Left ventricle myocardium inferior (tissue), 1 donor: ENCODE measurements at regions not wholly inside any gene's neighbourhood (a gene's known extent, or its start where the extent isn't known, plus 50 kb on each side); places are given as distances from the start of the nearest gene placed in this dataset.

Experiments
- DNase-seq: peaks from one replicate; pipeline ENCODE4 v3.0.0-alpha.2; 2020
- H3K27ac ChIP-seq: fragments of 200-600 bp; replicated peaks from 2 replicates; pipeline ENCODE4 v1.8.0; 2021
- H3K27me3 ChIP-seq: fragments of 200-600 bp; 2 replicates; pipeline ENCODE4 v1.8.0; 2021; ENCODE audit warnings: low read depth
- H3K36me3 ChIP-seq: fragments of 200-600 bp; 2 replicates; pipeline ENCODE4 v1.8.0; 2021
- H3K4me1 ChIP-seq: fragments of 200-600 bp; 2 replicates; pipeline ENCODE4 v1.8.0; 2021
- H3K4me3 ChIP-seq: fragments of 200-600 bp; 2 replicates; pipeline ENCODE4 v1.8.0; 2021; ENCODE audit warnings: mild to moderate bottlenecking, moderate library complexity
- H3K9me3 ChIP-seq: fragments of 200-600 bp; replicated peaks from 2 replicates; pipeline ENCODE4 v1.8.0; 2021
- CTCF ChIP-seq: fragments of 200-600 bp; IDR thresholded peaks from 2 replicates; pipeline ENCODE4 v1.8.0; 2021; ENCODE audit warnings: antibody characterized with exemption, mild to moderate bottlenecking, borderline replicate concordance
- intact Hi-C: fragments of 100-400 bp; cut with micrococcal nuclease; formaldehyde crosslinking; loops from one replicate; pipeline ENCODE4 v1.11.0; 2022
- donor health status: DM: no; HTN: yes; CAD: no; lungs with severe emphysema.

DNA sequence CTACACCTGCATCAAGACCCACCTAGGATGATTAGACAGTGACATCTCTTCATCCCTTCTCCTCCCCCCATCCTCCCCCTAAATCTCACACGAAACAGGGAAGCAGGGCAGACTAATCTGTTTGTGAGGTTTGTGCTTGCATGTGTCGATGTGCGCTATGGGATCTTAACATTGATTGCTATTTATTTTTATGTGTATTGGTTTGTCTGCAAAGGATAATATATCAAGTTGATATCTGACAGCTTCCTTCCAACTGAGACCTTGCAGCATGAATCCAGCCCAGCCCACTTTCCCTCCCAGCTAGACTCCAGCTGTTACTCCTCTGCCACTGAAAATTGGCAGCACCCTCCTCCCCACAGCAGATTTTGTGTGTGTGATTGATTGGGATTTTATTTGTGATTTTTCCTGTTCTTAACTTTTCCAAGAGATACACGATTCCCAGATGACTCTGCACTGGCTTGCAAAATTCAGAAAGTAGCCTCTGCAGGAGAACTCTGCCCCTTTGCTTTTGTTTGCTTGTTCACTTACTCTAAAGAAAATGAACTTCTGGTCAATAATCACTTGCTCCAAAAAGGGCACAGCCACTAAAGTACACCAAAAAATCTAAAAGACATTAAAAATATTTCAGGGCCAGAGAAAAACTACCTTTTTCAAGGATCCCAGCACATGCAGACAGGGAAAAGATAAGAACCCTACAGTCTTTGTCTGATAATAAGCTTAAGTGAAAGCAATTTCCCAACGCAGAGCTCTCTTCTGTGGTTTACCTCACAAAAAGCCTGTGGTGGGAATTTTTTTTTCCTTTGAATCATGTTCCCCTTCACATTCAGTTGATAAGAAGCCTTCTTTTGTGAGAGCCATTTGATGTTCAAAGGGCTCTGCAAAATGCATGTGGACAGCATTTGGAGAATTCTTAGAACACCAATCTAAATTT is 222.1 kb downstream of the RPS29 start:
- no peak for TF ChIP-seq CTCF

GRCh38 chr14:49362916-49363315 is 223.3 kb downstream of the RPS29 start:
- TF ChIP-seq CTCF, result no peak
- intact Hi-C loops, result no loop called here
- Histone ChIP-seq H3K27ac (no peak overlapping the region), H3K27me3 (no peaks in the 10 kb centered on the region), H3K36me3 (no peaks in the 10 kb centered on the region), H3K4me3 (no peak overlapping the region), H3K9me3 (peaks cover 26% of the 10 kb centered on the region), H3K4me1 (no peaks in the 10 kb centered on the region)
- DNase-seq, result no peak

More for the DNA sequence above, 222.1 kb downstream of the RPS29 start:
- H3K36me3 ChIP-seq, result no peaks in the 10 kb centered on the region
- no peak overlapping the region for H3K27ac ChIP-seq
- no peaks in the 10 kb centered on the region for H3K4me1 ChIP-seq
- no peak overlapping the region for H3K4me3 ChIP-seq
- no peak for DNase-seq
- H3K9me3 ChIP-seq, result peaks cover 24% of the 10 kb centered on the region
- intact Hi-C loops, result no loop called here
- H3K27me3 ChIP-seq, result no peaks in the 10 kb centered on the region

GRCh38 chr14:49339130-49339529 is 247.1 kb downstream of the RPS29 start:
- no peak overlapping the region for H3K27ac ChIP-seq
- no peak overlapping the region for H3K4me3 ChIP-seq
- H3K9me3 ChIP-seq, result peaks cover 20% of the 10 kb centered on the region
- no peaks in the 10 kb centered on the region for H3K27me3 ChIP-seq
- intact Hi-C loops, result no loop called here
- no peaks in the 10 kb centered on the region for H3K36me3 ChIP-seq
- DNase-seq, result no peak
- H3K4me1 ChIP-seq, result no peaks in the 10 kb centered on the region
- no peak for TF ChIP-seq CTCF

DNA sequence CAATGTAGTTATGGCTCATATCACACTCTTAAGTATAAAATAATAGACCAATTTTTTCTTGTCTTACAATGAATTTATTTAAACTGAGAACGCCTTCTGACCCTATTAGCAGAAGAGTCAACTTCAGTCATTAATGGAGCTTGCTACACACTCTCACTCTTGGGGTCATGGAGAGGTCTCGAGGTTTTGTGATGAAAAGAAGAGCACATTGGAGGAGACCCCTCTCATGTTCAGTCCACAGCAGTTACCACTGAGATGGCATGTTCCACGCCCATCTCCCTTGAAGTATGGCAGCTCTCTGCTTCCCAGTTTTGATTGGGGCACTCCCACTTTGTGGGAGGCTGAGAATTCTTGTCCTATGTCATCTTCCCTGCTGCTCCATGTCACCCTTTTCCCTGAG is 266.4 kb downstream of the RPS29 start:
- peaks cover 3% of the 10 kb centered on the region for H3K9me3 ChIP-seq
- peaks cover 4% of the 10 kb centered on the region for H3K27me3 ChIP-seq
- H3K4me3 ChIP-seq, result no peak overlapping the region
- no peak for TF ChIP-seq CTCF
- no peak overlapping the region for H3K27ac ChIP-seq
- no peaks in the 10 kb centered on the region for H3K4me1 ChIP-seq
- no peak for DNase-seq
- no peaks in the 10 kb centered on the region for H3K36me3 ChIP-seq
- intact Hi-C loops, result no loop called here

DNA sequence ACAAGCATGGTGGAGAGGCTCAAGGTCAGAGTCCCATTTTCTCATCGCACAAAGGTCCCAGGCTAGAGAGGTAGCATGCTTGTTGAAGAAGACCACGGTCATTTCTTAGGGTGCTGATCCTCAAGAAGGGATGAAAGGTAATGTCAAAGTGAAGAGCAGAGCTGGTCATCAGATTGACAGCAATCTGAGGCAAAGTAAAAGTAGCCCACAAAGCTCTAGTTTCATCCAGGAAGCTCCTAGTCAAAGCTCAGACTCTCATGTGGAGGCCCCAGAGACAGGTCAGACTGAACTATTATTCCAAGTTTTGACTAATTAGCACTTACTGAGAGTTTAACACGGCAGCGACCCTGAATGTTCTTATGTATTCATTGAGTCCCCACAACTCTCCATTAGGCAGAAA is 270.6 kb downstream of the RPS29 start:
- no peak for TF ChIP-seq CTCF
- no peaks in the 10 kb centered on the region for H3K4me1 ChIP-seq
- no peak for DNase-seq
- no peaks in the 10 kb centered on the region for H3K9me3 ChIP-seq
- H3K27me3 ChIP-seq, result peaks cover 4% of the 10 kb centered on the region
- H3K36me3 ChIP-seq, result no peaks in the 10 kb centered on the region
- intact Hi-C loops, result no loop called here
- H3K27ac ChIP-seq, result no peak overlapping the region
- no peak overlapping the region for H3K4me3 ChIP-seq
